Stimulated activated CD4-positive, alpha-beta T cell treated with anti-CD3 and anti-CD28 coated beads, Interleukin-4, amount 100 ng/mL, for 1 hour (primary cell): ENCODE measurements at regions not wholly inside any gene's neighbourhood (a gene's known extent, or its start where the extent isn't known, plus 50 kb on each side); places are given as distances from the start of the nearest gene placed in this dataset.

Source experiments
- DNase-seq: peaks from one replicate; pipeline ENCODE4 v3.0.0-alpha.2; 2020

GRCh38 chr21:39052718-39053117 is 130.5 kb downstream of the PSMG1 start:
- DNase-seq, result no peak

- DNase-seq, result no peak
Observed at GRCh38 chr21:39051588-39051949, 131.7 kb downstream of the PSMG1 start.

- no peak for DNase-seq
Observed at GRCh38 chr21:39050841-39051587, 132.2 kb downstream of the PSMG1 start.

GRCh38 chr21:39048574-39048973 is 134.7 kb downstream of the PSMG1 start:
- no peak for DNase-seq

GRCh38 chr21:39048064-39048463 is 135.2 kb downstream of the PSMG1 start:
- no peak for DNase-seq

GRCh38 chr21:39047046-39047445 is 136.2 kb downstream of the PSMG1 start:
- no peak for DNase-seq

- no peak for DNase-seq
Observed at GRCh38 chr21:39046236-39046916, 136.9 kb downstream of the PSMG1 start.

- no peak for DNase-seq
Observed at GRCh38 chr21:39041816-39042215, 141.4 kb downstream of the PSMG1 start.

GRCh38 chr21:39040494-39041110 is 142.6 kb downstream of the PSMG1 start:
- DNase-seq, result no peak

GRCh38 chr21:39037807-39038405 is 145.3 kb downstream of the PSMG1 start:
- no peak for DNase-seq

- no peak for DNase-seq
Observed at GRCh38 chr21:39036581-39036980, 146.7 kb downstream of the PSMG1 start.

GRCh38 chr21:39034590-39035536 is 148.4 kb downstream of the PSMG1 start:
- DNase-seq, result no peak

- DNase-seq, result no peak
Observed at GRCh38 chr21:39033878-39034589, 149.2 kb downstream of the PSMG1 start.

GRCh38 chr21:39029900-39030884 is 153.1 kb downstream of the PSMG1 start:
- no peak for DNase-seq

GRCh38 chr21:39029086-39029755 is 154.0 kb downstream of the PSMG1 start:
- no peak for DNase-seq

GRCh38 chr21:39025198-39025597 is 158.1 kb downstream of the PSMG1 start:
- no peak for DNase-seq

GRCh38 chr21:39024538-39024937 is 158.7 kb downstream of the PSMG1 start:
- DNase-seq, result no peak

- DNase-seq, result no peak
Observed at GRCh38 chr21:39022863-39023693, 160.2 kb downstream of the PSMG1 start.

GRCh38 chr21:39022466-39022862 is 160.8 kb downstream of the PSMG1 start:
- no peak for DNase-seq
